Smooth muscle cell (in vitro differentiated cells): ENCODE measurements at regions not wholly inside any gene's neighbourhood (a gene's known extent, or its start where the extent isn't known, plus 50 kb on each side); places are given as distances from the start of the nearest gene placed in this dataset.

Source experiments
- DNase-seq: peaks from one replicate; lab custom pipeline; 2025; ENCODE audit not compliant: unreplicated experiment; lab: John Stamatoyannopoulos, UW
- H2AFZ ChIP-seq: fragments of 200-600 bp; sonication (generic); 2 replicates; pipeline ENCODE4 v1.6.0; 2016; ENCODE audit warnings: antibody characterized with exemption, low read depth, mild to moderate bottlenecking
- H3F3A ChIP-seq: fragments of 200-600 bp; sonication (generic); 2 replicates; pipeline ENCODE4 v1.6.0; 2017; ENCODE audit warnings: antibody characterized with exemption, low read depth
- H3K27ac ChIP-seq: fragments of 200-600 bp; sonication (generic); 2 replicates; pipeline ENCODE4 v1.5.1; 2016; ENCODE audit warnings: low read depth, mild to moderate bottlenecking
- H3K27me3 ChIP-seq: fragments of 200-600 bp; sonication (generic); 2 replicates; pipeline ENCODE4 v1.6.1; 2016; ENCODE audit warnings: low read depth, mild to moderate bottlenecking
- H3K36me3 ChIP-seq: fragments of 200-600 bp; sonication (generic); 2 replicates; pipeline ENCODE4 v1.5.1; 2016; ENCODE audit warnings: low read depth
- H3K4me1 ChIP-seq: fragments of 200-600 bp; sonication (generic); 2 replicates; pipeline ENCODE4 v1.5.1; 2016; ENCODE audit warnings: low read depth
- H3K4me2 ChIP-seq: fragments of 200-600 bp; sonication (generic); 2 replicates; pipeline ENCODE4 v1.6.0; 2016; ENCODE audit warnings: mild to moderate bottlenecking
- H3K4me3 ChIP-seq: fragments of 200-600 bp; sonication (generic); 2 replicates; pipeline ENCODE4 v1.5.1; 2016; ENCODE audit warnings: mild to moderate bottlenecking
- H3K79me2 ChIP-seq: fragments of 200-600 bp; sonication (generic); 2 replicates; pipeline ENCODE4 v1.6.0; 2016; ENCODE audit warnings: low read depth, mild to moderate bottlenecking
- H3K9ac ChIP-seq: fragments of 200-600 bp; sonication (generic); 2 replicates; pipeline ENCODE4 v1.6.0; 2016; ENCODE audit warnings: low read depth
- H3K9me3 ChIP-seq: fragments of 200-600 bp; sonication (generic); replicated peaks from 2 replicates; pipeline ENCODE4 v1.5.1; 2016; ENCODE audit warnings: low read depth
- H4K20me1 ChIP-seq: fragments of 200-600 bp; sonication (generic); 2 replicates; pipeline ENCODE4 v1.6.0; 2016; ENCODE audit warnings: low read depth
- CTCF ChIP-seq: fragments of 200-600 bp; sonication (generic); IDR thresholded peaks from 2 replicates; pipeline ENCODE4 v1.5.1; 2017; ENCODE audit warnings: borderline replicate concordance, mild to moderate bottlenecking, antibody characterized with exemption; ENCODE audit not compliant: insufficient read depth, poor library complexity, severe bottlenecking
- WGBS: methylation state at CpG from one replicate; pipeline ENCODE4 v1.1.7; 2016; ENCODE audit warnings: low lambda C conversion rate; 5-methylcytosine and 5-hydroxymethylcytosine counted together

- Histone ChIP-seq H3K4me3 (no peak overlapping the region), H4K20me1 (no peaks in the 10 kb centered on the region), H3K4me2 (no peak overlapping the region), H3K9me3 (no peaks in the 10 kb centered on the region), H3K79me2 (no peaks in the 10 kb centered on the region), H2AFZ (no peak overlapping the region), H3K9ac (no peak overlapping the region), H3K36me3 (no peaks in the 10 kb centered on the region), H3K27ac (no peak overlapping the region), H3K4me1 (no peaks in the 10 kb centered on the region), H3F3A (peaks cover under 1% of the 10 kb centered on the region), H3K27me3 (no peaks in the 10 kb centered on the region)
- no peak for DNase-seq
- WGBS = 85% methylated on average over 8 of the region's 8 CpGs
- TF ChIP-seq CTCF = no peak
Observed at GRCh38 chr15:69727121-69727924, 274.7 kb downstream of the RPLP1 start.

GRCh38 chr15:69729167-69729748 lies 276.6 kb downstream of the RPLP1 start:
- peak; percentile 82 for TF ChIP-seq CTCF
- Histone ChIP-seq H3K4me2 (no peak overlapping the region), H3K9me3 (no peaks in the 10 kb centered on the region), H3K27ac (no peak overlapping the region), H3K27me3 (no peaks in the 10 kb centered on the region), H3K4me3 (no peak overlapping the region), H3K79me2 (no peaks in the 10 kb centered on the region), H4K20me1 (no peaks in the 10 kb centered on the region), H3K4me1 (no peaks in the 10 kb centered on the region), H3F3A (no peaks in the 10 kb centered on the region), H3K9ac (no peak overlapping the region), H2AFZ (no peak overlapping the region), H3K36me3 (no peaks in the 10 kb centered on the region)
- DNase-seq = no peak
- WGBS = 50% methylated on average over 9 of the region's 9 CpGs

GRCh38 chr15:69730281-69731080 lies 277.9 kb downstream of the RPLP1 start:
- Histone ChIP-seq H3K36me3 (no peaks in the 10 kb centered on the region), H3K4me1 (peaks cover 5% of the 10 kb centered on the region), H4K20me1 (no peaks in the 10 kb centered on the region), H3K79me2 (no peaks in the 10 kb centered on the region), H3K9ac (no peak overlapping the region), H3K4me3 (no peak overlapping the region), H2AFZ (peak overlapping the region; percentile 65), H3K4me2 (no peak overlapping the region), H3F3A (no peaks in the 10 kb centered on the region), H3K9me3 (no peaks in the 10 kb centered on the region), H3K27me3 (no peaks in the 10 kb centered on the region), H3K27ac (no peak overlapping the region)
- TF ChIP-seq CTCF = no peak
- WGBS = 68% methylated on average over 13 of the region's 13 CpGs
- DNase-seq = no peak
